B cell (primary cell): ENCODE measurements at regions not wholly inside any gene's neighbourhood (a gene's known extent, or its start where the extent isn't known, plus 50 kb on each side); places are given as distances from the start of the nearest gene placed in this dataset.

Experiments
- ATAC-seq: fragments of 200-7000 bp; cut with Tn5 transposase; one replicate; pipeline ENCODE4 v1.10.0; 2021; ENCODE audit warnings: low read depth, mild to moderate bottlenecking, moderate number of reproducible peaks, moderate library complexity
- CTCF ChIA-PET: fragments of 350-600 bp; sonication (Branson Sonifier 250); formaldehyde crosslinking; loops from one replicate; lab custom pipeline; 2021; ENCODE audit warnings: antibody characterized with exemption, inconsistent platforms; lab: Charles Lee
- POLR2A ChIA-PET: fragments of 350-600 bp; sonication (Branson Sonifier 250); formaldehyde crosslinking; loops from one replicate; lab custom pipeline; 2021; ENCODE audit warnings: antibody characterized with exemption; lab: Charles Lee
- DNase-seq: peaks from one replicate; pipeline ENCODE4 v3.0.0; 2013
- H2AFZ ChIP-seq: 2 replicates; pipeline ENCODE4 v1.6.1; 2012; ENCODE audit warnings: mild to moderate bottlenecking, low read depth, low read length; ENCODE audit not compliant: insufficient read depth, poor library complexity, severe bottlenecking
- H3K27ac ChIP-seq, 2 donors: 1 replicate in 1 of 2; 2 replicates in 1 of 2; pipeline ENCODE4 v1.5.1; 2012 to 2013; ENCODE audit warnings: low read length in 2 of 2, mild to moderate bottlenecking in 2 of 2, moderate library complexity in 1 of 2
- H3K27me3 ChIP-seq, 4 experiments: fragments of 200-600 bp in 1 of 4; sonication (generic) in 1 of 4; replicated peaks in 1 of 4; 1 replicate in 2 of 4; 2 replicates in 2 of 4; pipeline versions ENCODE4 v1.6.1 to v1.7.0; 2013 to 2016; ENCODE audit warnings: low read length in 3 of 4, mild to moderate bottlenecking in 2 of 4, mixed read lengths in 1 of 4, moderate library complexity in 1 of 4; ENCODE audit not compliant: insufficient read depth in 4 of 4, control insufficient read depth in 3 of 4; ENCODE audit errors: control extremely low read depth in 1 of 4
- H3K36me3 ChIP-seq, 2 experiments: replicated peaks in 1 of 2; 1 replicate in 1 of 2; 2 replicates in 1 of 2; pipeline versions ENCODE4 v1.6.1 to v1.7.1; 2013; ENCODE audit warnings: low read length in 1 of 2; ENCODE audit not compliant: insufficient read depth in 2 of 2, control insufficient read depth in 1 of 2; ENCODE audit errors: control extremely low read depth in 1 of 2, extremely low read depth in 1 of 2
- H3K4me1 ChIP-seq, 2 donors: fragments of 200-600 bp in 1 of 2; sonication (generic) in 1 of 2; 1 replicate in 1 of 2; 2 replicates in 1 of 2; pipeline versions ENCODE4 v1.5.1 to v1.6.1; 2013 to 2017; ENCODE audit warnings: low read length in 2 of 2; ENCODE audit not compliant: control insufficient read depth in 2 of 2, insufficient read depth in 2 of 2
- H3K4me2 ChIP-seq: replicated peaks from 2 replicates; pipeline ENCODE3; 2012; ENCODE audit warnings: mild to moderate bottlenecking, low read depth, low read length; ENCODE audit not compliant: poor library complexity, severe bottlenecking
- H3K4me3 ChIP-seq, 5 experiments: fragments of 200-600 bp in 1 of 5; sonication (generic) in 1 of 5; 1 replicate in 3 of 5; 2 replicates in 2 of 5; pipeline versions ENCODE4 v1.5.1 to v1.7.0; 2011 to 2016; ENCODE audit warnings: low read length in 4 of 5, mild to moderate bottlenecking in 4 of 5, low read depth in 2 of 5, control low read depth in 1 of 5, moderate library complexity in 1 of 5; ENCODE audit not compliant: insufficient read depth in 1 of 5; ENCODE audit errors: control extremely low read depth in 1 of 5, extremely low read depth in 1 of 5
- H3K79me2 ChIP-seq: fragments of 200-600 bp; sonication (generic); one replicate; pipeline ENCODE4 v1.6.0; 2016; ENCODE audit warnings: low read length; ENCODE audit not compliant: control insufficient read depth, insufficient read depth
- H3K9ac ChIP-seq: fragments of 200-600 bp; sonication (generic); 2 replicates; pipeline ENCODE4 v1.6.1; 2017; ENCODE audit warnings: mild to moderate bottlenecking, low read length, moderate library complexity
- H3K9me3 ChIP-seq, 3 donors: one replicate each; pipeline versions ENCODE4 v1.6.1 to v1.7.1; 2013; ENCODE audit warnings: low read length in 2 of 3; ENCODE audit not compliant: control insufficient read depth in 2 of 3, insufficient read depth in 1 of 3; ENCODE audit errors: control extremely low read depth in 1 of 3
- H4K20me1 ChIP-seq: 2 replicates; pipeline ENCODE4 v1.6.0; 2012; ENCODE audit warnings: mild to moderate bottlenecking, low read length; ENCODE audit not compliant: insufficient read depth, control insufficient read depth, poor library complexity, severe bottlenecking
- H3K27ac Mint-ChIP-seq: one replicate; pipeline ENCODE4 v1.8.0; 2021; ENCODE audit warnings: mixed read lengths
- H3K27me3 Mint-ChIP-seq: one replicate; pipeline ENCODE4 v1.8.0; 2021; ENCODE audit warnings: mixed read lengths
- H3K4me1 Mint-ChIP-seq: one replicate; pipeline ENCODE4 v1.8.0; 2021; ENCODE audit warnings: mixed read lengths
- H3K4me3 Mint-ChIP-seq: one replicate; pipeline ENCODE4 v1.8.0; 2021; ENCODE audit warnings: mixed read lengths
- H3K9me3 Mint-ChIP-seq: one replicate; pipeline ENCODE4 v1.8.0; 2022; ENCODE audit warnings: mixed read lengths; ENCODE audit not compliant: insufficient read depth
- CTCF ChIP-seq: fragments of 200-600 bp; IDR thresholded peaks from one replicate; pipeline ENCODE4 v1.8.0; 2022; ENCODE audit warnings: antibody characterized with exemption, mild to moderate bottlenecking
- EZH2 ChIP-seq: IDR thresholded peaks from 2 replicates; pipeline ENCODE4 v1.6.1; 2012; ENCODE audit warnings: borderline replicate concordance, low read depth, mild to moderate bottlenecking, moderate library complexity, low read length; ENCODE audit not compliant: insufficient read depth, poor library complexity, severe bottlenecking
- WGBS: methylation state at CpG from one replicate; pipeline ENCODE4 v1.1.5; 2013; ENCODE audit warnings: missing lambda C conversion rate; ENCODE audit not compliant: insufficient coverage; 5-methylcytosine and 5-hydroxymethylcytosine counted together
- intact Hi-C: fragments of 100-400 bp; cut with micrococcal nuclease; formaldehyde crosslinking; loops from one replicate; pipeline ENCODE4 v1.10.0; 2022

GRCh38 chr15:31265871-31266711 is 60.5 kb upstream of the KLF13 start:
- intact Hi-C loops, result loop anchor here (1.0 kb wide), 3 partner anchors 35 to 59 kb away; no protein-coding TSS in a partner anchor
- H3K4me3 Mint-ChIP-seq, result peak overlapping the region; percentile 79

More at GRCh38 chr15:31265871-31266711, 60.5 kb upstream of the KLF13 start:
- Histone ChIP-seq H3K9ac (peak overlapping the region; percentile 46), H3K79me2 (peaks cover 8% of the 10 kb centered on the region), H3K4me2 (peak overlapping the region; percentile 86), H3K27me3 (no peaks in the 10 kb centered on the region), H3K4me1 (peaks cover 70 to 79% of the 10 kb centered on the region in 2 donors), H3K9me3 (no peaks in the 10 kb centered on the region), H3K36me3 (no peaks in the 10 kb centered on the region), H3K27ac (peak overlapping the region; percentile 78 to 90), H2AFZ (peak overlapping the region; percentile 63), H4K20me1 (no peaks in the 10 kb centered on the region), H3K4me3 (peak overlapping the region in 4 of 5 experiments; percentile 2 to 37 (median 4))
- ChIA-PET POLR2A (interaction anchor here (0.6 to 8.1 kb wide), 12 partner anchors 12 to 200 kb away, joined by 3 to 137 read pairs (median 6); partner anchors contain the start of gene KLF13), CTCF (interaction anchor here (1.1 to 7.4 kb wide), 12 partner anchors 19 to 222 kb away, joined by 4 to 60 read pairs (median 19); partner anchors contain the start of gene KLF13)
- ATAC-seq (peak; percentile 64), DNase-seq (peak; percentile 80)
- Mint-ChIP-seq H3K27me3 (no peaks in the 10 kb centered on the region), H3K27ac (peak overlapping the region; percentile 96), H3K4me1 (peaks cover 79% of the 10 kb centered on the region), H3K9me3 (no peaks in the 10 kb centered on the region)
- TF ChIP-seq EZH2 (no peak), CTCF (no peak)
- 7% methylated on average over 11 of the region's 22 CpGs for WGBS
